GM12878 (cell line): ENCODE measurements at regions not wholly inside any gene's neighbourhood (a gene's known extent, or its start where the extent isn't known, plus 50 kb on each side); places are given as distances from the start of the nearest gene placed in this dataset.

Source experiments
- ATAC-seq: fragments of 200-7000 bp; cut with Tn5 transposase; 3 replicates; pipeline ENCODE4 v1.9.1; 2020; ENCODE audit warnings: mild to moderate bottlenecking, moderate library complexity
- BruUV-seq: library from RNA; stranded (reverse); fragments of 400-500 nt; replicated peaks from 2 replicates; lab custom pipeline; 2021; lab: Mats Ljungman, UMichigan
- CTCF ChIA-PET: fragments of 300-600 bp; sonication (Branson Sonifier 250); formaldehyde crosslinking; extraction: SDS; loops from one replicate; lab custom pipeline; 2021; ENCODE audit warnings: inconsistent platforms; lab: Yijun Ruan, JAX
- POLR2A ChIA-PET: fragments of 350-600 bp; formaldehyde crosslinking; extraction: SDS; loops from one replicate; lab custom pipeline; 2021; ENCODE audit warnings: inconsistent platforms; lab: Charles Lee
- RAD21 ChIA-PET: fragments of 300-600 bp; sonication (Branson Sonifier 250); formaldehyde crosslinking; loops from one replicate; lab custom pipeline; 2023; ENCODE audit warnings: antibody characterized with exemption; ENCODE audit not compliant: unreplicated experiment; lab: Charles Lee
- SMC1A ChIA-PET: fragments of 300-600 bp; sonication (Branson Sonifier 250); formaldehyde crosslinking; loops from one replicate; lab custom pipeline; 2023; ENCODE audit not compliant: unreplicated experiment, uncharacterized antibody; lab: Charles Lee
- DNase-seq: peaks from one replicate; pipeline ENCODE4 v3.0.0-alpha.2; 2011; ENCODE audit warnings: low read depth, low spot score
- FAIRE-seq: peaks from 3 replicates; lab custom pipeline; 2011; peaks lifted over from hg19 to GRCh38; lab: Jason Lieb, UNC
- H2AFZ ChIP-seq: 2 replicates; pipeline ENCODE4 v1.6.0; 2011; ENCODE audit warnings: low read depth, low read length, control low read depth; ENCODE audit not compliant: control insufficient read depth
- H3K27ac ChIP-seq: 2 replicates; pipeline ENCODE4 v1.5.1; 2011; ENCODE audit warnings: control low read depth; ENCODE audit not compliant: control insufficient read depth, insufficient read depth
- H3K27me3 ChIP-seq, 2 experiments: replicated peaks in 1 of 2; 2 replicates each; pipeline versions ENCODE4 v1.6.0 to v1.6.1; 2011; ENCODE audit warnings: low read length in 1 of 2; ENCODE audit not compliant: control insufficient read depth in 2 of 2, insufficient read depth in 2 of 2
- H3K36me3 ChIP-seq, 2 experiments: 2 replicates each; pipeline ENCODE4 v1.5.1; 2011; ENCODE audit warnings: low read length in 1 of 2; ENCODE audit not compliant: control insufficient read depth in 2 of 2, insufficient read depth in 2 of 2
- H3K4me1 ChIP-seq: 2 replicates; pipeline ENCODE4 v1.6.1; 2011; ENCODE audit warnings: mild to moderate bottlenecking, low read length, moderate library complexity, mixed read lengths; ENCODE audit not compliant: control insufficient read depth, insufficient read depth
- H3K4me2 ChIP-seq: 2 replicates; pipeline ENCODE4 v1.6.0; 2011; ENCODE audit warnings: control low read depth; ENCODE audit not compliant: control insufficient read depth, insufficient read depth
- H3K4me3 ChIP-seq: fragments of 200-600 bp; sonication (generic); 2 replicates; pipeline ENCODE4 v1.5.1; 2016
- H3K79me2 ChIP-seq: 2 replicates; pipeline ENCODE4 v1.6.0; 2011; ENCODE audit warnings: low read length; ENCODE audit not compliant: control insufficient read depth, insufficient read depth
- H3K9ac ChIP-seq: 2 replicates; pipeline ENCODE4 v1.8.0; 2011; ENCODE audit warnings: low read length, control low read depth, mixed read lengths; ENCODE audit not compliant: control insufficient read depth, insufficient read depth
- H3K9me3 ChIP-seq: replicated peaks from 3 replicates; pipeline ENCODE4 v1.5.1; 2011; ENCODE audit warnings: mild to moderate bottlenecking, low read length; ENCODE audit not compliant: control insufficient read depth, insufficient read depth
- H4K20me1 ChIP-seq: 2 replicates; pipeline ENCODE4 v1.6.0; 2011; ENCODE audit not compliant: control insufficient read depth, insufficient read depth
- CUX1 ChIP-seq: IDR thresholded peaks from 2 replicates; pipeline ENCODE4 v1.6.1; 2012; ENCODE audit warnings: improper control_type of control experiment, low read depth, low read length; ENCODE audit not compliant: insufficient replicate concordance
- MEF2B ChIP-seq: fragments of 450-650 bp; IDR thresholded peaks from 2 replicates; pipeline ENCODE4 v1.6.1; 2018; ENCODE audit warnings: mild to moderate bottlenecking, moderate library complexity; ENCODE audit not compliant: partially characterized antibody, poor library complexity, severe bottlenecking
- MTA3 ChIP-seq: IDR thresholded peaks from 2 replicates; pipeline ENCODE4 v1.6.1; 2012; ENCODE audit warnings: low read length, inconsistent platforms, borderline replicate concordance
- NR2C1 ChIP-seq: fragments of 450-650 bp; IDR thresholded peaks from 2 replicates; pipeline ENCODE4 v1.6.1; 2017; ENCODE audit warnings: antibody characterized with exemption, mild to moderate bottlenecking, moderate library complexity
- PAX8 ChIP-seq: fragments of 450-650 bp; IDR thresholded peaks from 2 replicates; pipeline ENCODE4 v1.6.1; 2017; ENCODE audit warnings: mild to moderate bottlenecking, moderate library complexity
- PBX3 ChIP-seq: IDR thresholded peaks from 2 replicates; pipeline ENCODE4 v1.6.1; 2011; ENCODE audit warnings: mild to moderate bottlenecking, low read depth, low read length, moderate library complexity; ENCODE audit not compliant: insufficient replicate concordance
- RBBP5 ChIP-seq: fragments of 200-600 bp; sonication (generic); conservative IDR thresholded peaks from 2 replicates; pipeline ENCODE4 v1.6.1; 2016
- STAT3 ChIP-seq: IDR thresholded peaks from 2 replicates; pipeline ENCODE4 v1.6.1; 2011; ENCODE audit warnings: low read depth, low read length, improper control_type of control experiment
- TBL1XR1 ChIP-seq: IDR thresholded peaks from 2 replicates; pipeline ENCODE4 v1.6.1; 2012; ENCODE audit warnings: low read depth, low read length, improper control_type of control experiment
- WGBS: methylation state at CpG from one replicate; pipeline ENCODE4 v1.1.6; 2016; ENCODE audit warnings: low lambda C conversion rate; ENCODE audit not compliant: insufficient replicate concordance, insufficient coverage; ENCODE audit errors: missing lambda C conversion rate; 5-methylcytosine and 5-hydroxymethylcytosine counted together
- in situ Hi-C: fragments of 300-500 bp; cut with MboI; formaldehyde crosslinking; loops from 9 replicates; pipeline ENCODE4 v1.14.3; 2018; ENCODE audit warnings: mixed read lengths
- intact Hi-C: fragments of 100-400 bp; cut with micrococcal nuclease; formaldehyde crosslinking; loops from one replicate; pipeline ENCODE4 v1.14.2; 2022; ENCODE audit not compliant: unreplicated experiment

GRCh38 chr12:38501481-38501880 is 184.9 kb downstream of the ALG10B start:
- Histone ChIP-seq H3K36me3 (no peaks in the 10 kb centered on the region), H3K4me1 (no peaks in the 10 kb centered on the region), H3K27me3 (no peaks in the 10 kb centered on the region), H3K9me3 (no peaks in the 10 kb centered on the region), H3K27ac (no peak overlapping the region), H4K20me1 (no peaks in the 10 kb centered on the region), H3K4me2 (no peak overlapping the region), H3K79me2 (no peaks in the 10 kb centered on the region), H3K4me3 (no peak overlapping the region), H3K9ac (no peak overlapping the region), H2AFZ (no peak overlapping the region)
- WGBS: 8% methylated on average over 4 of the region's 4 CpGs
- ATAC-seq (no peak), FAIRE-seq (no peak), DNase-seq (no peak)
- in situ Hi-C loops: no loop called here
- ChIA-PET RAD21 (no interaction called here), CTCF (no interaction called here), SMC1A (no interaction called here), POLR2A (no interaction called here)
- intact Hi-C loops: no loop called here
- BruUV-seq: no TSS peak
- TF ChIP-seq MEF2B (no peak), RBBP5 (no peak), NR2C1 (no peak), TBL1XR1 (no peak), STAT3 (no peak), CUX1 (no peak), PAX8 (no peak), PBX3 (no peak), MTA3 (no peak)
